HT1080 (cell line): ENCODE measurements at regions not wholly inside any gene's neighbourhood (a gene's known extent, or its start where the extent isn't known, plus 50 kb on each side); places are given as distances from the start of the nearest gene placed in this dataset.

Source experiments
- DNase-seq: peaks from one replicate; pipeline ENCODE4 v3.0.0-alpha.2; 2015; ENCODE audit warnings: low read depth

DNA sequence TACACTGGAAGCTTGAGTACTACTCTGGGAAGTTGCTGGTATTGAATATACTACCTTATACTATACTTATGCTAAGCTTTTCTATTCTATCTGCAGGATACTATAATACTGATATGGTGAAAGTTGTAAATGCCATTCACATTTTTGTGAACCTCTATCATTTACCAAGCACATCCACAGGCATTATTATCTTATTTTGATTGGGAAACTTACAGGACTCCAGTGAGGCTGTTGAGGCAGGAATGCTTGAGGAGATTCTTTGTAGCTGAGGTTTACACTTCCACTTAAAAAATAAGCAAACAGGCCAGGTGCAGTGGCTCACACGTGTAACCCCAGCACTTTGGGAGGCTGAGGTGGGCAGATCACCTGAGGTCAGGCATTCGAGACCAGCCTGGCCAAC is 442.9 kb downstream of the QKI start:
- DNase-seq: no peak

DNA sequence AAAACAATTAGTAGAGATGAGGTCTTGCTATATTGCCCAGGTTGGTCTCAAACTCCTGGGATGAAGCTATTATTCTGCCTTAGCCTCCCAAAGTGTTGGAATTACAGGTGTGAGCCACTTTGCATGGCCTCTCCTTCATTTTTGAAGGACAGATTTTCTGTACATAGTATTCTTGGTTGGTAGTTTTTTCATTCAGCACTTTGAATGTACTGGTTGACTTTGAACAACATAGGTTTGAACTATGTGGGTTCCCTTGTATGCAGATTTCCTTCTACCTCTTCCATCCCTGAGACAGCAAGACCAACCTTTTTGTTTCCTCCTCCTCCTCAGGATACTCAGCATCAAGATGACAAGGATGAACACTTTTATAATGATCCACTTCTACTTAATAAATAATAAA is 436.4 kb downstream of the QKI start:
- no peak for DNase-seq

DNA sequence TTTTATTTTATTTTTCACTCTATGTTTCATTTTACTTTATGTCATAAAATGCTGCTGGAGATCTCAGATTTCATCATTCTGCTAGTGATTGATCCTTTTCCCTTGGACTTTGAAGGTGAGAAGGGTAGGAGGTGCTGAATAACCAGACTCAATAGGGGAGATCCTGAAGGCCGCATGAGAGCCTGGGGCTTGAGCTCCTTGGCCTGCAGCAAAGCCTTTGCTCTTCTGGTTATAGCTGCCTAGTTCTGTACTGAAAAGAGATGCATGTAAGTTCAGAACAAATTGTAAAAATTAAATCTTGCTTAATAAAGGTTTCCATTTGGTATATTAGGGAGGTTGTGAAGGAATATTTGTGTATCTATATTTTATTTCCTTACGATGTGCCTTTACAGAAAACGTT is 430.2 kb downstream of the QKI start:
- no peak for DNase-seq

DNA sequence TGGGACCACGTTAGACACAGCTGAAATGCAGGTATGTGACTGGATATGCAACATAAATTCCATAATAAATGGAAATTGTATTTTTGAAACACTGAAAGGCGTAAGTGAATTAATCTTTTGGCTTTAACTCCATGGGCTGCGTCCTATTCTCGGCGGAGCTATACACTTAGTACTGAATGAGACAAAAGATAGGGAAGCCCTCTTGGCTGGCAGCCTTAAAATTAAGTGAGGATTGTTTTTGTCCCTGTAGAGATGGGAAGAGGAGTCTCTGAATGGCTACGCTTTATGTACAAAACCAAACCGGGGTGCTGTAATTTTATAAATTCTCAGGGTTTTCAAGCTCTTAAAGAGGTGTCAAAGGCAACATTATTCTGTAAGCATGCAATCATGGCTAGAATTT is 429.8 kb downstream of the QKI start:
- no peak for DNase-seq

DNA sequence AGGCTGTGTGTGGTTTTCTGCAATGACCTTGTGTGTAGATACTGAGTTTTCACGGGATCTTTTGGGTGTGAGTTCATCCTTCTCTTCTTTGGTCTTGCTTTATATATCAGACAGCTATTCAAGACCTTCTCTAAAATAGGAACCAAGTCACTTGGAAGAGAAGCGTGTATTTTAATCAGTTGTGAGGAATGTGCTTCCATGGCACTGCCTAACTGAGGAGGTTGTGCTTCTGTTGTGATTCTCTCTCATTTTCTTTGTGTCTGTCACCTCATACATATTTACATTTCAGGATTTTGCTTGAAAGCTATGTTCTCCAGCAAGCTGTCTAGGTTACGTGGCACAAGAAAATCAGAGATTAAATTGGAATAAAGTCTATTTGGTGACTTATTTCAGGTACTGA is 428.7 kb downstream of the QKI start:
- DNase-seq: no peak

DNA sequence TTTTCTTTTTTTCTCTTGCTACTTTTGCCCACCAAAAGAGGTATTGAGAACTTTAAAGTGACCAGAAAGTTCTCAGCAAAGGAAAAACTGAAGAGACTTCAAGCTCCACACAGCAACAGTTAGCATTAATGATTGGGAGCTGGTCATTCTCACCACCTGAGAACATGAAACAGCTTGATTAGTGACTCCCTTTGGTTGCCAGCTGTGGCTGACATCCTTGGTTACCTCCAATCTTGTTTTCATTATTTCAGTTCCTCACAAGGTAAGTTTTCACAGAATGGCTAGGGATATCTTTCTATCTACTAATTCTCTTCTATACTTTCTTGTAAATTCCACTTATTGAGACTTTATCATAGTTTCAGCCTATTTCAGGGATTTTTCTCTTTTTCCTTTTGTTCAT is 427.9 kb downstream of the QKI start:
- DNase-seq: no peak

DNA sequence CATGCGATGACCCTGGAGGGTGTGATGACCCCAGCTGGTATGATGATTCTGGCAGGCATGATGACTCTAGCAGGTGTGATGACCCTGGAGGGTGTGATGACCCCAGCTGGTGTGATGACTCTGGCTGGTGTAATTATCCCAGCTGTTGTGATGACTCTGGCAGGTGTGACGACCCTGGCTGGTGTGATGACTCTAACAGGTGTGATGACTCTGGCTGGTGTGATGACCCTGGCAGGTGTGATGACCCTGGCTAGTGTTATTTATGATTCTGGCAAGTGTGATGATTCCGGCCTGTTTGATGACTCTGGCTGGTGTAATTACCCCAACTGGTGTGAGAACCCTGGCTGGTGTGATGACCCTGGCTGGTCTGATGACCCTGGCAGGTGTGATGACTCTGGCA is 427.2 kb downstream of the QKI start:
- DNase-seq: no peak

DNA sequence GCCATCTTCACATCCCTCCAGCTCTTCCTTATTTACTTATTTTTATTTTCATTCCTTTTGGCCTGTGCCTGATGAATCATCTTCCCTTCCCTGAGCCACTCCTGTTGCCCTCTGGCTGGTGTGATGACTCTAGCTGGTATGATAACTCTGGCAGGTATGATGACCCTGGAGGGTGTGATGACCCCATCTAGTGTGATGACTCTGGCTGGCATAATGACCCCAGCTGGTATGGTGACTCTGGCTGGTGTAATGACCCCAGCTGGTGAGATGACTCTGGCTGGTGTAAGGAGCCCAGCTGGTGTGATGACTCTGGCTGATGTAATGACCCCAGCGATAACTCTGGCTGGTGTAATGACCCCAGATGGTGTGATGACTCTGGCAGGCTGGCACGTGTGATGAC is 426.8 kb downstream of the QKI start:
- DNase-seq: no peak

DNA sequence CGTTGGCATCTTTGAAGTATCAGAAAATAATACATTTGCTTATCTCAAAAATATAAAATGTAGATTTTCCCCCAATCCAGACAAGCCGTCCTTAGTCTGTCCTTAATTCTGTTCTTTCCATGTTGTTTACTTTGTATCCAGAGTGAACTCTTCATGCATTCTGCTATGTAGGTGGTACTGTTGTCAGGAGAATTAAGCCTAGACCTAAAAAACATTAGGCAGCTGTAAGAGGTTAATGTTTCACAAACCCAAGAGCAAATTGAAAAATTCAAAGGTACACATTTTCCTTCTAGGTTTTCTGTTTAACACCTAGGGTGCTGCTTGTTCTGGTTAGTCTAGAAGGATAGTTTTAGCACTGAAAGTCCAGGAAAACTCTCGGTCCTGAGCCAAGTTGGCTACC is 426.4 kb downstream of the QKI start:
- no peak for DNase-seq

DNA sequence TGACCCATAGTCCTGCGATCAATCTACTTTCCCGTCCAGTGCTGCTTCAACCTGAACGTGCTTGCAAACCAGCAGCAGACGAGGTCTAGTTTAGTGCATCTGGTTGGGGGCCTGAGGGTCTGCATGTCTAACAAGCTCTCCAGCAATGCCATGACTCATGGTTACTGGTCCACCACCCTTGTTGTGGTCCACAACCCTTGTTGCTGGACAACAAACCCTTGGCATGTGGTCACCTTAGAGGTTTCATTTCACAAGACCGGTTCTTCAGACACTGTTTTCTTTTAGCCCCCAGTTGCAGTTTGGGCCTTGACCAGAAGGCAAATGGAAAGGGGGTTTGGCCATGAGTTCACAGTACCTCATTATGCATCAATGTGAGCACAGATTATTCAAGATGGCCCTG is 424.8 kb downstream of the QKI start:
- peak; percentile 5 for DNase-seq

DNA sequence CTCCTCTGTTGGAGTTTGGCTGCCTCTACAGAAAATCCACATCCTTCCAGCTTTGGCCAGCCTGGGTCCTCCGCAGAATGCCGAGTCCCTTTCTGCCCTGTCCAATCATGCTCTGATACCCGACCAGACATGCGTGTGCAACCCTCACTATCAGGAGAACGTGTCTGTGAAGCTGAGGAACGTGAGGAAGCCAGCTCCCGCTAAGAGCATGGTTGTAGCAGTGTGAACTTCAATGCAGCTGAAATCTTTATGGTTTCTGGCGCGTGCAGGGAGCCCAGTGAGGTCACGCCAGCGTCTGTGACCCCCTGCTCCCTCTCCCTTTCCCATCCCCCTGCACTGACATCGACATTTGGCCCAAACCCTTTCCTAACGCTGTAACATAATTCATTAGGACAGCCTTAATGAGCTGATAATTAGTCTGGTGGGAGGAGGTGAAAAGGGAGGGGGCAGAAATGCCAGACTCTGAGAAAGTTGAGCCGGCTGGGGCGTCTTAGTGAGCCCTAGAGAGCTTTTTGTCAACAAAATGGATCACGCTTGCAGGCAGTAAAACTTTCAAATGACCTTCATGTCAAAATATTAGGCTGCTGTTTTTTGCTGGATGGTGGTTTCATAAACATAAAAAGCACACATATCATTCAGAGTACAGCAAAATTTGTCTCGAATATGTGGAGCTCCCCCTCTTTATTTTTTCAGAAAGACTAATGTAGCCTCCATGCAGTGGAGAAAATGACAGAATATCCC is 423.3 kb downstream of the QKI start:
- DNase-seq: no peak

DNA sequence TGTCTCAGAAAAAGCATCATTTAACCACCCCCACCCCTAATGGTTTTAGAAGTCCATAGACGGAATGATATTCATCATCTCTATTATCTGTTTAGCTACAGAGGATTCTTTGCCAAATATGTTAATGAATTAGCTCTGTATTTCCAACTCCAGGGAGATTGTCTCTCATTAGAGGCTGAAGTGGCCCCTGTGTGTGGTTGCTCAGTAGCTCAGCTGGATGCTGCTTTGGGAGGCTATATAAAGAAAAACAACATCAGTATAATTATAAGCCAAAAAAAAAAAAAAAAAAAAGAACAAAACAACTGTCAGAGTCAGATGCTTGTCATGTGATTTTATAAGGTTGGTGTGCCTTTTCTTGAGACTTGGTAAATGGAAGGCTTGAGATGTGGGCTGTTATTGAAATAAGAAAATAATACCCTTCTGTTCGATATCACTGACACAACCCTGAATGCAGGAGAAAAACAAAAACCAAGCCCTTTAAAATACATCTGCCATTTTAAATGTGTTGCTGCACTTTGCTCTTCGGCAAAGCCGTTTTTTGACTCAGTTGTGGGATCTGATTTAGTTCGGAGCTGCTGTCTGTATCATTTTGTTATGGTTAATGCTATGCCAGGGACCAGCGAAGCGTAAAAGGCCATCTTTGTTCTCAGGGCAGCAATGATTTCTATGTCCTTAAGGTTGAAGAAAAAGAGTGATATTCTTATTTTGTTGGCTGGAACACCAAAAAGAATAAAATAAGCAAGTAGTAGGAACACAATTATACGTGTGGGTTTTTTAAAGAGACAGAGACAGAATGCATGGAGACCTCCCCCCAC is 422.6 kb downstream of the QKI start:
- DNase-seq: no peak

DNA sequence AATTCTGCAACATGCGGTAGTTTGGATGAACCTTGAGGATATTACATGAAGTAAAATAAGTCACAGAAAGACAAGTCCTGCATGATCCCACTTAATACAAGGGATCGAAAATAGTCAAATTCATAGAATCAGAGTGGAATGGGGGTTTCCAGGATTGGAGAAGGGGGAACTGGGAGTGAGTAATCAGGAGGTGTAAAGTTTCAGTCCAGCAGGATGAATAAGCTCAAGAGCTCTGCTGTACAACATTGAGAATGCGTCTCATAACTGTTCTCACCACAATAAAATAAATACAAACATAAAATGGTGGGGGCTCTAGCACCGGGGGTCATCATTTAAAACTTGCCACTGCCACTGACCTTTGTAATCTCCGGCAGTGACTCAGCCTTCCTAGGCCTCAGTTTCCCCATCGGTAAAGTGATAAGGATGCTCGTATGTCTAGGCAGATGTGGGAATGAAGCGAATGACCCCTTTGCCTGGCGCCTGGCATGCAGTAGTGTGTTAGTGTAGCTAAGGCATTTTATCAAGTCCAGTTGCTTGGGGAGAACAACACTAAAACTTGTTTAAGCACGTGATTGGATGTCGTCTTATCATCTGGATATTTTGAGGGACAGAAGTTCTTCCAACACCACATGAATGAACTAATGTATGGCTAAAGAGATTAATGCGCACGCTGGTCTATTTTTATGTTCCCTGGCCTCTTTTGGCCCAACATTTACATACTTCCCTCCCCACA is 421.1 kb downstream of the QKI start:
- DNase-seq: no peak

DNA sequence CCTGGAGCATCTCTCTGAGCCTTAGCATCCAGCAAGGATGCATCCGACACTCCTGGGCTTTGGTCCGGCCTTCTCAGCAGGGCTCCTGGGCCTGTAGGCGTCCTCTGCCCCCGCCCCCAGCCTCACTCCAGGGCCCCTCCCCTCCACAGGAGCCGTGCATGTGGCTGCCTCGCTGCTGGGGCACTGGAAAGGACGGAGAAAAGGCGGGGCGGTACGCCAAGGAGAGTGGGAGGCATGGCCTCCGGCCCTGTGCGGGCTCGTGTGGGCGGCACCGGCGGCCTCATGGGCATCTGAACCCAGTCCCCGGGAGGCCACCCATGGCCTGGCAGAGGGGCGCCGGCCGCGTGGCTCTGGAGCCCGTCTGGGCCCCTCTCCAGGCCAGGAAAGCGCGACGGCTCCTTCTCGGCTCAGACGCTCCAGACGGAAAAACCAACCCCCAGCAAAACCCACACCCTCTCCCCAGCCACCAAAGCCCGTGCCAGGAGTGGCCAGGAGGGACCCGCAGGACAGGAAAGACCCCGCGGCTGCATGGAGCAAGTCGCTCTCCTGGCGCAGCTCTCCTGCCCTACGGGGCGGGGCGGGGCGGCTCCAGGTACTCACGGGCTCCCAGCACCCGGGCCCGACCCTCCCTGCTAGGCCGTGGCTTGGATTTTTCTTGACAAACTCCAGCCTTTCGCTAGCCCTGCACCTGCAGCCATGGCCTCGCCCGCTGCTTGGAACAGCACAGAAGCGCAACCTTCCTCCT is 419.9 kb downstream of the QKI start:
- no peak for DNase-seq

DNA sequence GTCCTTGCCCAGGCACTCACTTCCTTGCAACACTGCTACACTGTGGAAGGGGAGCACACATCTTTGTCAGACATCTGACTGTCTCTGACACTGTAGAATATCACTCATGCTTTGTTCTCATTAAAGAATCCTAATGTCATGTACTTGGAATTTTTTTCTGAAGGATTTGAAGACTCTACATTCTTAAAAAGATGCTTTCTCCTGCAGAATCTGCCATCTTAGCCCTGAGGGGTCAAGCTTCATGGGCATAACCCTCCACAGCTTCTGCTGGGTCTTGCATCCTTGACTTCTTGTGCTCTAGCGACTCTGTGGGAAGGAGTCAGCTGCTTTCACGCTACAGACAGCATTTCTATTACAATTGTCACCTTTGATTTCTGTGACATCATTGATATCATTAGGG is 417.2 kb downstream of the QKI start:
- no peak for DNase-seq

DNA sequence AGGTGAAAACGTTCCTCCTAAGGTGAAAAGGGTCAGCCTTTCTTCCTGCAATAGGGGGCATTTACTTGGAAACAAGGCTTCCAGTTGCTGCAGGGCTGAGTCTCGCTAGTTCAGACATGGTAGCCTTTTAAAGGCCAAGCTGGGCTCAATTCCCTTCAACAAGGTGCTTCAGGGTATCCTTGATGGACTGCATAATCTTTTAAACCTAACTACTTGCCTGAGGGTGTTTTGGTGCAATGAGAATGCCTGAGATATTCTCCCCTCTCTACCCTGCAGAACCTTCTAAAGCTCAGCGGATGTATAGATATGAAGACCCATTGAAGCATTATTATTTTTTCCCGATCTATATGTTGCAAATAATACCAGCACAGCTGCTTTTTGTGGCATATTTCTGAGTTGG is 416.1 kb downstream of the QKI start:
- no peak for DNase-seq

DNA sequence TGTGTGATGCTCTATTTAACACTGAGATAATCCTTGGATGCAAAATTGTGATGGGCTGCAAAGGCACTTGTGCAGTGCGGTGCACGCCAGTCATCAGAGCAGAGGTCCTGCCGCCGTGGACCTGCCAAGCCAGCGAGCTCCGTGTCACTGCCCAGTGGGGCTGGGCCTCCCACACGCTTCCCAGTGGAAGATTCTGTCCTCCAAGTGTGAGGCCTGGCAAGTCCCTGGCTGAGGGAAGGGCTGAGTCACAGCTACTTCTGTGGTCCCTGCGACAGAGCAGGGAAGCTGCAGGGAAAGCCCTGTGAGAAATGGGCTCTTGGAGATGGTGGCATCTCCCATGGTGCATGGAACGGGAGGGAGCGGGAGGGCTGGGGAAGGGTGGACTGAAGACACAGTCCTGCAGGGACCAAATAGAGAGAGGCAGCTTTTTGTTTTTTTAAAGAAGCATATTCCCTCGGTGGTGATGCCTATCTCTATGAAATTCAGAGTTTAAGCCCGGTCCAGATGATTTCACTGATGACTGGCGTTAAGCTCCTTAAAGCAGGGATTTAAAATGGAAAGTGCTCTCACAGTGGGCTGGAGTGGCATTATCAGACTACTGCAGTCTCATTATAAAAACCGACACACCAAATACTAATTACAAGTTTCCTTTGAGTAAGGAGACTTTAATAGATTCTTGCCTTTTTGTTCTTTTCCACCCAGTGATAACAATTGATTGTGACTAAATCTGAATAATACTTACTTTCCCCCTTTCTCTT is 413.7 kb downstream of the QKI start:
- DNase-seq: no peak

DNA sequence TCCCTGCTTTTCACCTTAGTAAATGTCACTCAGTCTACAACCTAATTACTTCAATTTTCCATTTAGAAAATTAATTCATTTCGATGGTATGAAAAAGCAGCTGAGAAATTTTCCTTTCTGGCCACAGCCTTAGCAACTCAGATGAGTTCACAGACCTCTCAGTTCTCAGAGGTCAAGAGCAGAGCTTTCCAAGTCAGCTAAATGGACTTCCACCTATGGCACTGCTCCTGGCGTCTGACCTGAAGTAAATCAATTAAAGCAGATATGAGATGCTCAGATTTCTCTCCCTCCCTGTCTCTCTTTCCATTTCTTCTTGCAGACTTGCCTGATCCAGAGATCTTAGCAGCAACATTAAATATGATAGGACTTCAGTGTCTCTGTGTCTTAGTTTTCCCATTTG is 412.6 kb downstream of the QKI start:
- no peak for DNase-seq

DNA sequence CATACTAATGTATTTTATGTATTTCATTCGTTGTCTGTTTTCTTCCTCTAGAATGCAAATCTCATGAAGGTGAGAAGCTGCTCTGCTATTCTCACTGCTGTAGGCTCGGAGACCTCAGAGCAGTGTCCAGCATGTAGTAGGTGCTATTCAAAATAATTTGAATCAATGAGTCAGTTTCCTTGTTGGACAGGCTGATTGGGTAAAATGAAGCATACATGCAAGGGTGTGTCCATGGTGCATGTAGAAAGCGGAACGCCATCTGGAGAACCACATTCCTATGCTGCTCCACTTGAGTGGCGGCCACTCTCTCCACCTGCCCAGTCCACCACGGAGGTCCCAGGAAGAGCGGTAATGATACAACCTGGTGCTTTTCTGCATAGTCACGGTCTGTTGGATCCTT is 412.1 kb downstream of the QKI start:
- no peak for DNase-seq

DNA sequence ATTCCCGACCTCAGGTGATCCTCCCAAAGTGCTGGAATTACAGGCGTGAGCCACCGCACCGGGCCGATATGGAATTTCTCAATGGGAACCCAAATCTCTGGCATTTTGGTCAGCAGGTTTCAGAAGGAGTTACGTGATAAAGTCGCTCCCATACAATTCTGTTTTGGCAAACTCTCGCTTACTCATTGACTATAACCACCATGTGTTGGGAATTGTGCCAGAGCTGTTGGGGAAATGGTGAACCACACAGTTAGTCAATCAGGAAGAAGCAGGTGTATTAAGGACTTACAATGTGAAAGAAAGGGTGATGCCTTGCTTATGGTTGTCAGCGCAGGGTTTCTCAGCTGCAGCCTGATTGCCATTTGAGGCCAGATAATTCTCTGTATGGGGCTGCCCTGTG is 410.5 kb downstream of the QKI start:
- peak; percentile 86 for DNase-seq

DNA sequence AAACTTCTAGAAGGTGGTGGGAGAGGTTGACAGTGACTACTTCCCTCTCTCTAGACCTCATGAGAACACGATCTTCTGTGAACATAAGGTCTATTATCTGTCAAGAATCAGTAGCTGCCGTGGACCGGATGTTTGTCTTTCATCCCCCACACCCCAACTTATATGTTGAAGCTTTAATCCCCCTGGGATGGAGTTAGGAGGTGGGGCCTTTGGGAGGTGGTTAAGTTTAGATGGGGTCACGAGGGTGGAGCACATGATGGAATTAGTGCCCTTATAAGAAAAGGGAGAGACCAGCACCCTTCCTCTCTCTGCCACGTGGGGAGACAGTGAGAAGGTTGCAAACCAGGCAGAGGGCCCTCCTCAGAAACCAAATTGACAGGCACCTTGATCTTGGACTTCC is 409.1 kb downstream of the QKI start:
- DNase-seq: no peak
